Hematopoietic multipotent progenitor cell (in vitro differentiated cells): ENCODE measurements at regions not wholly inside any gene's neighbourhood (a gene's known extent, or its start where the extent isn't known, plus 50 kb on each side); places are given as distances from the start of the nearest gene placed in this dataset.
"Not testable (repeated sequence)": the region's sequence is repeated elsewhere in the genome, so short reads cannot be mapped to it uniquely, and the experiment has no call there.

Experiments
- DNase-seq, 3 donors: peaks; one replicate each; pipeline ENCODE4 v3.0.0-alpha.2; 2011 to 2015; ENCODE audit warnings: low read depth in 2 of 3, low spot score in 2 of 3

DNA sequence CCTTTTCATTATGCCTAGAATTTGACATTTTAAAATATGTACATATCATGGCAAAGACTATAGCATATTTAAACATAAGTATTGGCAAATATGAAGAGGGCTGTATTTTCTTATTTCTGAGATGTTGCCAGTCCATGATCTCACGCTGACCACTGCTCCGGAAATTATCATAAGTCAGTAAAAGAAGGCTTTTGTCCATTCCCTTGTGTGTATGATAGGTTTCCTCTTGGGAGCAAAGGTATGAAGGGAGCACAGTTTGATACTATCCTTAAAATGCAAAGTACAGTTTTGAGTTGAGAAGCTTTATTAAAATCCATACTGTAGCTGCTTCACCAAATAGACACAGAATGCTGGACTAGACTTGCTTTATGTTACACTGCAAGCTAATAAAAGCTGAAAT is 52.6 kb upstream of the AGA start:
- no peak for DNase-seq

DNA sequence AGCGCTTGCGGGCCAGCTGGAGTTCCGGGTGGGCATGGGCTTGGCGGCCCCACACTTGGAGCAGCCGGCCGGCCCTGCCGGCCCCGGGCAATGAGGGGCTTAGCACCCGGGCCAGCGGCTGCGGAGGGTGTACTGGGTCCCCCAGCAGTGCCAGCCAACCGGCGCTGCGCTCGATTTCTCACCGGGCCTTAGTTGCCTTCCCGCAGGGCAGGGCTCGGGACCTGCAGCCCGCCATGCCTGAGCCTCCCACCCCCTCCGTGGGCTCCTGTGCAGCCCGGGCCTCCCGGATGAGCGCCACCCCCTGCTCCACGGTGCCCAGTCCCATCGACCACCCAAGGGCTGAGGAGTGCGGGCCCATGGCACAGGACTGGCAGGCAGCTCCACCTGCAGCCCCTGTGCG is 53.4 kb upstream of the AGA start:
- DNase-seq: not testable (repeated sequence)

DNA sequence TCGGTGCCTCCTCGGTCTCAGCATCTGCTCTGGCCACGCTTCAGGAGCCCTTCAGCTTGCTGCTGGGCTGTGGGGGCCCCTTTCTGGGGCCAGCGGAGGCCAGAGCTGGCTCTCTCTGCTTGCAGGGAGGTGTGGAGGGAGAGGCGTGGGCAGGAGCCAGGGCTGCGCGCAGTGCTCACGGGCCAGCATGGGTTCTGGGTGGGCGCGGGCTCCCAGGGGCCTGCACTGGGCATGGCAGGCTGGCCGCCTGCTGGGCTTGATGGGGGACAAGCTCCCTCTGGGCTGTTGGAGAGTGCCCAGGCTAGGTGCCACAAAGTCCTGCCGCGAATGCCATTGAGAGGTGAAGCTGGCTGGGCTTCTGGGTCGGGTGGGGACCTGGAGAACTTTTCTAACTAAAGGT is 57.3 kb upstream of the AGA start:
- no peak for DNase-seq

DNA sequence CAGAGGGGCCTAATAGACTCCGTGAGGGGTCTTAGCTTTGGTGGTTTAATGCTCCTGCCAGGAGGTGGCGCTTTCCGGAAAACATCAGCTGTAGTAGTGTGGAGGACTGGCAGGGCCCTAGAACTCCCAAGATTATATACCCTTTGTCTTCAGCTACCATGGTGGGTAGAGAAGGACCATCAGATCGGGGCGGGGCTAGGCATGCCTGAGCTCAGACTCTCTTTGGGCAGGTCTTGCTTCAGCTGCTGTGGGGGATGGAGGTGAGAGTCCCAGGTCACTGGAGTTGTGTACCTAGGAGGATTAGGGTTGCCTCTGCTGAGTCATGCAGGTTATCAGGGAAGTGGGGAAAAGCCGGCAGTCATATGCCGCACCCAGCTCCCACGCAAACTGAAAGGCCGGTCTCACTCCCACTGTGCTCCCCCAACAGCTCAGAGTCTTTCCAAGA is 63.0 kb upstream of the AGA start:
- DNase-seq: no peak

DNA sequence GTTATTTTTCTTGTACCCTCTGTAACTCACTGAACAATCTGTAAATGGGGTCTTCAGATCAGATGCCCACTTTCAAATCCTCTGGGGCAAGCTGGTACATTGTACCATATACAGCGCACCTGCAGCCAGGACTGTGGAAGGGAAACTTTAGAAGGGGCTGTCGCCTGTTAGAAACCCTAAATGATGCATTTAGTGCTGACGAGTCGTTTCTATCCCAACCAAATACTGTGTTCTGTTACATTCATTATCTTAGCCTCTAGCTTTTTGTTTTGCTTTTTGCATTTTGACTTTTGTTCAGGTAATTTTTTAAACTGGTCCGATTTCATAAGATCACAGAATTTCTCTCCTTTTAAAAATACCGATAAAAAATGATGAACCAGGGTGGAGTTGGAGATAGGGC is 66.4 kb upstream of the AGA start:
- no peak for DNase-seq

DNA sequence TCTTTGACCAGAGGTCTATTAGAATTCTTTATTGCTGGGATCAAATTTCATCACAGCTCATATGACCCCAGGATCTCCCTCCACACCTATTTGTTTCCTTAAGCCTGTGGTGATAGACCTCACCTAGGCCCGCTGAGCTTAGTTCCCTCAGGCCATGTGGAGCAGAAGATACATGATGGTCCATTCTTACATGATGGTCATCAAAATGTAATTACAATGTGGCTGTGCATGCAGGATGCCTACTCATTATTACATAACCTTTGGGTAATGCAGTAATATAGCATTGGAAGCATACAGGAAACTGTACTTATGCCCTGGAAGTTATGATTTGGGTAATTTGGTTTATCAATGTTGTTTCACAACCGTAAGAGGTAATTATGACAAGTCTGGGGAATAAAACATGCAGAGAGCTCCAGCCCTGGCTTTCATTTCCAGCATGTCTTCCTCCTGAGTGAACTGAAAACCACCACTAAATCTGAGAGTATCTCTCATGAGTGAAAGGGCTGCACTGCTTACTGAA is 67.0 kb upstream of the AGA start:
- no peak for DNase-seq

DNA sequence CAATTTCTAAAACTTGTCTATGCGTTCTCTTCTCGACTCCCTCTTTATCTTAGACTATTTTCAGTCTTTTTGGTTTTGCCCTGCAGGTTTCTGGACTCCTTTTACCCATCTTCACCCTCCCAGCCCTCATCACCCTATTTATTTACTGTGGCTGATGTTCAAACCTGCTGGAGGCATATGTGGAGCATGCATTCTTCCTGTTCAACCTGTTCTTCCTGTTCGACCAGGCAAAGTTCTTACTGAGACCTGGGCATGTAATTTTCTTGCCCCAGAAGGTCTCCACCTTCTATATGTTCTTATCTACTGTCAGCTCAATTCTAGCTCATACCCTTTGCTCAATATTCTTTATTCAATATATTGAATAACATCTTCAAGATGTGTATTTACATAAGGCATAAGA is 69.4 kb upstream of the AGA start:
- DNase-seq: no peak

DNA sequence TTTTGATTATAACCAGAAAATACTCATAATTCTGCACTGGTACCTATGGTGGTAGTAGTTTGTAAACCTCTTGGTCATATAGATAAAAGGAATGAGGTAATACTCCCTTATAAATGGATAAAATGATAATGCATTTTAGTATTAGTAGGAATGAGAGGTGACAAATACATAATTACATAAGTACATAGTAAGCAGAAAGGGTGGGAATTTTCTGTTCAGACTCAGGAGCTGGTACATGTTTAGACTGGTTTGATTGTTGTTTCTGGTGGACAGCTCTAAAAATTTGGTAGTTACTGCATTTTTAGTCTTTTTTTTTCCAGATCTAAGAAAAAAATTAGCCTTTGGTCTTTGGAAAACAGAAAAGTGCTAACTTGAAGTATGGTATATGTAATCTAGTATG is 70.4 kb upstream of the AGA start:
- no peak for DNase-seq

DNA sequence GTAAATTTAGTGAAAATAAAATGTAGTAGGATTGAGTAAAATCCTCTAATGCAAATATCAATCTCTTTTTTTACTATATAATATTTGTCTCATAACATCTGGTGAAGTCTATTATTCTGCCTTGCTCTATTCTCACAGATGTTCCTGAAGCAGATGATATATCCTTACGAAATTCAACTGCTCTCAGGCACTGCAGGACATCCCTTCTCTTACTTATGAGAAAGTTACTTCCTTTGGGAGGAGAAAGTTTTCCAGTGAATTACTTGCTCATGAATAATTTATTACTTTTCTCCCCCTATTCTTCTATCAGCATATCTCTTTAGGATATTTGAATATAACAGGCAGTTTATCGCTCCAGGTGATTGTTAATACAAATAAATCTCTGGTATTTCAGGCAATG is 75.6 kb upstream of the AGA start:
- no peak for DNase-seq

DNA sequence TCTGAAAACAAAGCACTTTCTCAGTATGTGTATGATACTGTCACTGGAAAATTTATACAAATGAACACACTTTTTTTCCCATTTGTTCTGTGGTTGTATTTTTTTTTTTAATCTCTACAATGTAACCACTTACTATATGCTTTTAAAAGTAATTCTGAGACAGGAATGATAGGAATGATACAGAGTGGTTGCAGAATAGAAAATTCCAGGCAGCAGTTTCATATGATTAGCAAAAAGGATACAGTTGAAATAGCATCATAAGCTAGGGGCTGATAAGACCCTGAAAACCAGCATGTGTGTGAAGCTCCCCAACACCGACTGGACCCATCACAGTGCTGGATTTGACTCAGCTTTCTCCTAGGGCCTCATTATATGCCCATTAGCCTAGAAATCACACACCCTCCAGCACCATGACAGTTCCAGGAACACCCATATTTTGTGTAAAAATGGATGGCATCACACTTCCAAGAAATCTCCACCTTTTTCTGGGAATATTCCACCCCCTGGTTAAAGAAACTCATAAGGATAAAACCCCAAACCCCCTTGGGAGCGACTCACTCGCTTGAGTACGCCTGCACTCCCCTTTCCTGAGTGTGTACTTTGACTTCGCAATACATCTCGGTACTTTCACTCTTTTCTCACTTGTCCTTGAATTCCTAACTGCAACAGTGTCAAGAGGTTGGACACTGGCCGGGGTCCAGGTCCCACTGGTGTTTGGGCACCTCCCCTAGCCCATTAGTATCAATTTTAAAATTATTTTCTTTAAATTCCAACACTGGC is 77.4 kb upstream of the AGA start:
- DNase-seq: no peak

DNA sequence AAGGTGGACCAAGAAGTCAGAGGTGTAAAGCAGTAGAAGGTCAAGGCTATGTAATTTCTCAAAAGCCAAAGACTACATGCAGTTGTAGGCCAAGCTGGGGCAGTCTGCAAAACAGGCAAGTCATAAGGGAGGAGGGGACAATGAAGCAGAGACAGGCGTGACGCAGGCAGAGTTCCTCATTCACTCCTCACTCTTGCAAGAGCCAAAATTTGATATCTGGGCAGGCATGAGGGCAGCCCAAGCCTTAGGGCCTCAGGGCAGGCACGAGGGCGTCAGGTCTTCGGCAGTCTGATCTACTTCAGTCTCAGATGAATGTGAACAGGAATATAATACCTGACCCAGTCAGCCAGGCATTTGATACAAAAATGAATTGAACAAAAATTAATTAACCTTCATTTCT is 86.4 kb upstream of the AGA start:
- no peak for DNase-seq

DNA sequence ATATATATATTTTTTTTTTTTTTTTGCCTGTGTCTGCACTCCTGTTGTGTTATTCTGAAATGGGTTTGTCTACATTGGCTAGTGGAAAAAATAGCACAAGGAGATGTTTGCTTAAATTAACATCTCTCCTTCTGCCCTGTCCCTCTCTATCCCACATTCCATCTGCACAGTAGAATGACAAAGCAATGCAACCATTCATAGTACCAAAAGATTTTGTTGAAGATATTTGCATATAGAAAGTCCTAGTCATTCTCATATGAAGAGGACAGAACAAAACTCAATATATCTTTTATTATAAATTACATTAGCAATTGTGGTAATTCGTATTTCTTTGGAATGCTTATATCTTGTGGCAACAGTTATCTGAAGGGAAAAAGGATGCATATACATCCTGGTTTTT is 88.3 kb upstream of the AGA start:
- no peak for DNase-seq

DNA sequence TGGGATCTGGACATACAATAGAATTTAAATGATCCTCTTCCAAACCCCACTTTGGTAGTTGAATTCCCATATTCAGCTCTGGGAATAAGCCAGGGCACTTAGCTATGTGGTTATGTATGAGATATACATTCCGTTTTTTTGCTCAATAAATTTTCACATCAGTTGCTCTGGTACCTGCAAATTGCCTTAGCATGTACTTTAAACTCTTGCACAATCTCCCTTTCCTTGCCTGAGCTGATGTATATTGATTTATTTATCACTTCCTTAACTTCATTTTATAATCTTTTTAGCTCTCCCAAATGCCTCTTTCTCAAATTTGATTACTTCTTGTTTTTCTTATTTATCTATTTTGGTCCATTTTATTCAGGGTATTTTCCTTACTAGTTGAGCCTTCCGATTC is 90.1 kb upstream of the AGA start:
- no peak for DNase-seq

DNA sequence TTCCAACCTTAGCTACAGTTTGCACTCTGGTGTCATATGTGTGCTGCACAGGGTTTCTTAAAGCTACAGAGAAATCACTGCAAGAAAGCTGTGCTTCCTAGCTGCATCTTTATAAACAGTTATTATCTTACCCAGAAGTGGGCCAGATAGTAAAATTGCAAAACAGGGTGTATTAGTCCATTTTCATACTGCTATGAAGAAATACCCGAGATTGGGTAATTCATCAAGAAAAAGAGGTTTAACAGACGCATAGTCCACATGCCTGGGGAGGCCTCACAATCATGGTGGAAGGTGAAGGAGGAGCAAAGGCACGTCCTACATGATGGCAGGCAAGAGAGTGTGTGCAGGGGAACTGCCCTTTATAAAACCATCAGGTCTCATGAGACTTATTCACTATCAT is 92.6 kb upstream of the AGA start:
- not testable (repeated sequence) for DNase-seq

DNA sequence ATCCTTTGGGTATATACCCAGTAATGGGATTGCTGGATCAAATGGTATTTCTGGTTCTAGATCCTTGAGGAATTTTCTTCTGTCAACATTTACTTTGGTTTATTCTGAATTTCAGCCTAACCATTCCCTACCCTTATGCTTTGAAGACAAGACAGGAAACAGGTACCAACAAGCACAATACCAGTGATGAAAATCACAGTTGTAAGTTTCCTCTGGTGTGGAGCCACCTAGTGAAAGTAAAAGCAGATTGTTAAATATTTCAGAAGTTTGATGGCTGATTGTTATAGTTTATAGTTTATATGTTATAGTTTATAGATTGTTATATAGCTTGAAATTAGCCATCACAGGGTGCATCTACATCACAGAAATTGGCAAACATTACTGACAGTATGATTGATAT is 104.5 kb upstream of the AGA start:
- DNase-seq: no peak

DNA sequence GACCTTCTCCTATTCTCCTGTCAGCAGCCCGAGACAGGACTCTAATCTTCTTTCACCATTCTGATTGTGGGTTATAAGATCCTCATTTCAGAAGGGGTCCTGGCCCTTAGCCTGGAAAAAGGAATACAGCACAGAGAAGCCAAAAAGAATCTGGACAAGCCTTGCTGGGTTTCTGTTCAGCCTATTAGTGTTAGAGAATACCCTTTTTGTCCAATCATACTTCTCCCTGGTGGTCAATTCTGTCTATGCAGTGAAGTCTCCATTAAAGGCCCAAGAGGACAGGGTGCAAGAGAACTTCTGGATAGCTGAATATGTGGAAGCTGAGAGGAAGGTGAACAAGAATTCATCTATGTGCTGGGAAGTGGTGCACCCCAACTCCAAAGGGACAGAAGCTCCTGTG is 105.7 kb upstream of the AGA start:
- DNase-seq: no peak

DNA sequence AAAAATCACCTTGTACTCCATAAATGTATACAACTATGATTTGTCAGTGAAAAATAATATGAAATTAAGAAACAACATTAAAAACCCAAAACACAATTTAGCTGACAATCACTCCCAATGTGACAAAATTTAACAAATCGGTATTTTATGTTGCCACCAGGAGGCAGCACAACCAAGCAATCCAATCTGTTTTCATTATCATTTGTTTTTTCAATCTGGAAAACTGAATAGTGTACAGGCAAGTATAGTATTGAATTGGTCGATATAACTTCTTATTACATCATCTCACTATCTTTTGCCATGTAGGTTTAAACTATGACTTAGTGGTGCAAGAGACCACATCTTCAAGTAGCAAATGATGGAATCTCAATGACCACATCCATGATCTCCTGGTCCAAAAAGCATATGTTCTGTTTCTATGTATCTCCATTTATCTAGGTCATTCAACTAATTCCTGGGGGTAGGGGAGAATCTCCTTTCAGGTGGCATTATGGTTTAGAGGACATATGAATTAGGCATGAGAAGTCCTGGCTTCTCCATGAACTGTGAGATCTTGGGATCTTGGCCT is 112.9 kb upstream of the AGA start:
- peak in 2 of 3 donors; percentile 7 to 37 for DNase-seq

DNA sequence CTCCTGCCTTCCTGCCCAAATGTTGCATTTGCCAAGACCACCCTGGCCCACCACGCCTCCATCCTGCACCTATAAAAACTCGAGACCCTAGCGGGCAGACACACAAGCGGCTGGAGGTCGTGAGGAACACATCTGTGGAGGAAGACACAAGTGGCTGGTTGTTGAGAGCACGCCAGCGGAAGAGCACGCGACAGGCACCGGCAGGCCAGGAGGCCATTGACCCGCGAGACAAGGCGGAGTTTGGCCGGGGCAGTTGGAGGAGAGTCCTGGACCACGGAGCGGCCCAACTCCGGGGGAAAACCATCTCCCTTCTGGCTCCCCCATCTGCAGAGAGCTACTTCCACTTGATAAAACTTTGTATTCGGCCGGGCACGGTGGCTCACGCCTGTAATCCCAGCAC is 115.2 kb upstream of the AGA start:
- DNase-seq: no peak

DNA sequence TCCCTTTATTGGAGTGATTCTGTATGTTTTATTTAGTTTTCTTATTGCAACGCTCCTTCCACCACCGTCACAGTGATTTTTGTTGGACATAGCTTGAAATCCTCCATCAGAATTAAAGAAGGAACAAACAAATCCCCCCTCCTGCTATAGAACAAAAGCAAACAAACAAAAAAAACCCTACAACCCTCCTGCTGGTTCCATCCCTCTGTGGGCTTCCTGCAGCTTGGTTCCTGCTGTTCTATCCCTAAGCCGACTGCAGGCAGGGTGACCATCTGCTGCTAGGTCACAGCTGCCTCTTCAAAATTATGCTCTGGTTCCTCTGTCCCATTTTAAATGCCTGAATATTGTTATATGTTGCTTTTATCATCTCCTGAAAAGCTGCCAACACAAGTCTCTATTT is 116.8 kb upstream of the AGA start:
- DNase-seq: no peak

DNA sequence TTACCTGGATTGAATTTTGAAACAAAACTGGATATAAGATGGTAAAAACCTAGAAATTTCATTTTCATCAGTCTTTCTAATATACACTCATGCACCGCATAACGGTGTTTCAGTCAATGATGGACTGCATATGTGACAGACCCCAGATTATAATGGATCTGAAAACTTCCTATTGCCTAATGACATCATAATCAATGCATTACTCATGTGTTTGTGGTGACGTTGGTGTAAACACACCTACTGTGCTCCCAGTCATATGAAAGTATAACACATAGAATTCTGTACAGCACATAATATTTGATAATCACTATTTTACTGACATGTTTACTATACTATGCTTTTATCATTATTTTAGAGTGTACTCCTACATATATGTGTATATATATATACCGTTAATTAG is 119.9 kb upstream of the AGA start:
- DNase-seq: no peak

DNA sequence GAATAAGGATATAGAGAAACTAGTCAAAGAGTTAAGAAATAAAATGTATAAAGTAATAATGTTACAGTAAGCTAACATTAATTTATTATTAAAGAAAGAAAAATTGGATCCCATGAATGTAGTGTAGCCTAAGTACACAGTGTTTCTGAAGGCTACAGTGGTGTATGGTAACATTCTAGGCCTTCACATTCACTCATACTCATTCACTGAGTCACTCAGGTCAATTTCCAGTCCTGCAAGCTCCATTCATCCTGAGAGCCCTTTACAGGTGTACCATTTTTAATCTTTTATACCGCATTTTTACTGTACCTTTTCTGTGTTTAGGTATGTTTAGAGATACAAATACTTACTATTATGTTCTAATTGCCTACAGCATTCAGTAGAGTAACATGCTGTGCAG is 120.6 kb upstream of the AGA start:
- no peak for DNase-seq

DNA sequence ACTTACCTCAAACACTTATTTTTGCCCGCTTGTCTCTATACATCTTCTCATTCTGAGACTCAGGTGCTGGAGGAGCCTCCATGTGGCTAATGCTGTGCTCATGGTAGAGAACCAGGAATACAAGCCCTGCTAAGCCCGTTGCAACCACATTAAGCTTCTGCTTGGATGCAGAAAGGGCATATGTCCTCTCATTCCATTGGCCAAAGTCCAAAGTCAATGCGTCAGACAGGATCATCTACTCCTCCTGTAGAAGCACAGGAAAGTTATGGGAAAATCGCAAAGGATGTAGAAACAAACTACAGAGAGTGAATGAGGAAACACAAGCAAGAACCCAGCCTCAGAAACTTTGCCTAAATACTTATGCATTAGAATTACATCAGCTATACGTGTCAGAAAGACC is 124.5 kb upstream of the AGA start:
- DNase-seq: no peak

DNA sequence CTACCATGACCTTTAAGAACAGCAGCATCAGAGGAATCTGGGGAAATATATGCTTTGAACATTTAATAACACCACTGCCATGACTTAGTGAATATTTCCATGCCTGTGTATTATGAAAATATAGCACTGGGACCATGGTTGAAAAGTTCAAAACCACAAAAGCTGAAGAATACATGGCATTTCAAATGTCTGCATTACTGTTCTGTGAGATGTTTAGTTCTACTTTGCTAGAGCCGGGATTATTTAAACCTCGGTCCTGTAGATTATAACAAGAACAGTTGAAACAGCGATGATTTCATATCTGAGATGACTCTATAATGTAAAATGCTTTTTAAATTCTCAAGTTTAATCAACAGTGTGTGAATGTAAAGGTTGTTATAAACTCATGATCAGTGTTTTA is 126.7 kb upstream of the AGA start:
- DNase-seq: no peak
